Adrenal gland (tissue), 5 donors: ENCODE measurements at regions not wholly inside any gene's neighbourhood (a gene's known extent, or its start where the extent isn't known, plus 50 kb on each side); places are given as distances from the start of the nearest gene placed in this dataset.

Experiments used
- CTCF ChIP-seq, 6 experiments: fragments of 450-650 bp in 4 of 6; fragments of 200-600 bp in 2 of 6; sonication (generic) in 1 of 6; IDR thresholded peaks; 1 replicate in 5 of 6; 2 replicates in 1 of 6; pipeline versions ENCODE4 v1.5.1 to v1.8.0; 2016 to 2021; ENCODE audit warnings: antibody characterized with exemption in 6 of 6, mild to moderate bottlenecking in 2 of 6, moderate library complexity in 1 of 6
- POLR2A ChIP-seq, 2 donors: fragments of 450-650 bp; IDR thresholded peaks; one replicate each; pipeline ENCODE4 v1.6.1; 2017; ENCODE audit warnings: antibody characterized with exemption in 2 of 2, mild to moderate bottlenecking in 2 of 2, moderate library complexity in 1 of 2
- donor health status: DM: no; HTN: no; CAD: no.

- no peak for TF ChIP-seq CTCF (IDR thresholded peaks at IDR 0.05)
- TF ChIP-seq POLR2A (IDR thresholded peaks at IDR 0.05) = no peak
These were observed 169.2 kb downstream of the ASB1 start for GRCh38 chr2:238595750-238596570.
